ENCODE measurements at regions not wholly inside any gene's neighbourhood (a gene's known extent, or its start where the extent isn't known, plus 50 kb on each side); places are given as distances from the start of the nearest gene placed in this dataset.
"Not testable (repeated sequence)": the region's sequence is repeated elsewhere in the genome, so short reads cannot be mapped to it uniquely, and the experiment has no call there.

DNA sequence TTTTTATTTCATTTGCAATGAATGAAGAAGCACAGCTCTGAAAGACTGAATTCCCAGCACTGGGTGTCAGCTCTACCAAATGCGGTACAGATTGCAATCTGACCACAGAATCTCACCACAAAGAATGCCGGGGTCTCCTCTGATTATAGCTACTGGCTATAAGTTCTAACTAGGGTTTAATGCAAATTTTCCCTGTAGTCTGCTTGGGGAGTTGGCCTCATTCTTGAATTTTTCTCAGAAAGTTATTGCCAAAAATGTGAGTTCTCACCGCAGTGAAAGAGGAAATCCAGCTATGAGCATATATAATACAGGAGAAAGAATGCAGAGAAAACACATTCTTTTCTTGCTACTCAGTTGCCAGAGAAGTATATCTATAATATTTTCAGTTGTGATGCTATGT is 1255.7 kb upstream of the LRRTM3 start:
- Histone ChIP-seq H3K9me3 (no peaks in the 10 kb centered on the region), H3K4me1 (no peaks in the 10 kb centered on the region), H3K36me3 (no peaks in the 10 kb centered on the region), H3K27me3 (no peaks in the 10 kb centered on the region), H3K27ac (no peak overlapping the region), H3K4me3 (no peak overlapping the region)
- TF ChIP-seq POLR2A (IDR thresholded peaks at IDR 0.05), result no peak
- TF ChIP-seq, protein P1, sequence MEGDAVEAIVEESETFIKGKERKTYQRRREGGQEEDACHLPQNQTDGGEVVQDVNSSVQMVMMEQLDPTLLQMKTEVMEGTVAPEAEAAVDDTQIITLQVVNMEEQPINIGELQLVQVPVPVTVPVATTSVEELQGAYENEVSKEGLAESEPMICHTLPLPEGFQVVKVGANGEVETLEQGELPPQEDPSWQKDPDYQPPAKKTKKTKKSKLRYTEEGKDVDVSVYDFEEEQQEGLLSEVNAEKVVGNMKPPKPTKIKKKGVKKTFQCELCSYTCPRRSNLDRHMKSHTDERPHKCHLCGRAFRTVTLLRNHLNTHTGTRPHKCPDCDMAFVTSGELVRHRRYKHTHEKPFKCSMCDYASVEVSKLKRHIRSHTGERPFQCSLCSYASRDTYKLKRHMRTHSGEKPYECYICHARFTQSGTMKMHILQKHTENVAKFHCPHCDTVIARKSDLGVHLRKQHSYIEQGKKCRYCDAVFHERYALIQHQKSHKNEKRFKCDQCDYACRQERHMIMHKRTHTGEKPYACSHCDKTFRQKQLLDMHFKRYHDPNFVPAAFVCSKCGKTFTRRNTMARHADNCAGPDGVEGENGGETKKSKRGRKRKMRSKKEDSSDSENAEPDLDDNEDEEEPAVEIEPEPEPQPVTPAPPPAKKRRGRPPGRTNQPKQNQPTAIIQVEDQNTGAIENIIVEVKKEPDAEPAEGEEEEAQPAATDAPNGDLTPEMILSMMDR (IDR thresholded peaks at IDR 0.05), result no peak
- DNase-seq, result no peak

DNA sequence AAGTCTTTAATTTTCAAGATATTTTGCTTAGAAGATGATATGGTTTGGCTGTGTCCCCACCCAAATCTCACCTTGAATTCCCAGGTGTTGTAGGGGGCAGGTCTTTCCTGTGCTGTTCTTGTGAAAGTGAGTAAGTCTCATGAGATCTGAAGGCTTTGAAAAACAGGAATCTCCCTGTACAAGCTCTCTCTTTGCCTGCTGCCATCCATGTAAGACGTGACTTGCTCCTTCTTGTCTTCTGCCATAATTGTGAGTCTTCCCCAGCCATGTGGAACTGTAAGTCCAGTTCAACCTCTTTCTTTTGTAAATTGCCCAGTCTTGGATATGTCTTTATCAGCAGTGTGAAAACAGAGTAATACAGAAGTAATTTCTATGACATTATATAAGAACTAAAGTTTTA is 1255.2 kb upstream of the LRRTM3 start:
- H3K27me3 ChIP-seq, H3K9me3 ChIP-seq, H3K4me1 ChIP-seq, DNase-seq, H3K27ac ChIP-seq, H3K36me3 ChIP-seq, H3K4me3 ChIP-seq: not testable (repeated sequence)

DNA sequence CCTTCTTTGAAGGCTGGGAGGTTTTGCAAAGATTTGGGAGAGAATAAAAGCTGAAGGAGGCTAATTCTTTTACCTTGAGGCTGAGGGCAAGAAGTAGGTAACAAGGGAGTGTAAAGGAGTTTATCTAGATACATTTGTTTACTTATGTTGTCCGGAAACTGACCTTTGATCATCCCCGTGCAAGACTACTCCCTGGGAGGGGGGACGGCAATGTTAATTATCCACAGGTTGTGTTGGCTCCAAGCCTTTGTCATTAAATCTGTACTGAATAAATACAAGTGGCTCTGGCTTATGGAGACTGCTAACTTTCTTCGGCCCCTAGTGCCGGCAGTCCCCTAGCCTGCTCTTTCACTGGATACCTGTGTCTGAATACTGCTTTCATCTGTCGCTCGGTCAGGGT is 1250.6 kb upstream of the LRRTM3 start:
- DNase-seq, result peak in 1 of 3 donors; percentile 50
- H3K9me3 ChIP-seq, result no peaks in the 10 kb centered on the region

DNA sequence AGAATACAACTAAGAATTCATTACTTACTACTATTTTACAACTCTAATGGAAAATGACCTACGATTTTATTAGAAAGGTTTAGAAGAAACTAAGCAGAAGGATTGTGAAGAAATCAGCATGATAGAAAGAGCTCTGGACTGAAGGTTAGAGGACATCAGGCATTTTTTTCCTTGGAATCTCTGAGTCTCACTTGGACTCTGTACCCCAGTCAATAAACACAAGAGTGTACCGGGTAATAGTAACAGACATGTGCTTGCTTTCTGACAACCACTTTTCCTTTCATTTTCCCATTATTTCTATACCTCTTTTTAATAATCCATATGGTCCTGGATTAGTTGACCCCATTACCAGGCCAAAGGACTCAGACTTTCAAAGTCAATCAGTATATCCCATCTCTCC is 1240.9 kb upstream of the LRRTM3 start:
- no peaks in the 10 kb centered on the region for H3K4me1 ChIP-seq
- no peaks in the 10 kb centered on the region for H3K27me3 ChIP-seq
- no peak overlapping the region for H3K4me3 ChIP-seq
- DNase-seq, result no peak
- no peaks in the 10 kb centered on the region for H3K36me3 ChIP-seq
- TF ChIP-seq, protein P1 (IDR thresholded peaks at IDR 0.05), result no peak
- no peak for TF ChIP-seq POLR2A (IDR thresholded peaks at IDR 0.05)
- no peak overlapping the region for H3K27ac ChIP-seq
- no peaks in the 10 kb centered on the region for H3K9me3 ChIP-seq

More for the DNA sequence above, 1250.6 kb upstream of the LRRTM3 start:
- no peaks in the 10 kb centered on the region for H3K27me3 ChIP-seq
- H3K4me1 ChIP-seq, result no peaks in the 10 kb centered on the region
- TF ChIP-seq POLR2A (IDR thresholded peaks at IDR 0.05), result no peak
- TF ChIP-seq, protein P1 (IDR thresholded peaks at IDR 0.05), result no peak
- no peak overlapping the region for H3K4me3 ChIP-seq
- H3K36me3 ChIP-seq, result no peaks in the 10 kb centered on the region
- no peak overlapping the region for H3K27ac ChIP-seq

DNA sequence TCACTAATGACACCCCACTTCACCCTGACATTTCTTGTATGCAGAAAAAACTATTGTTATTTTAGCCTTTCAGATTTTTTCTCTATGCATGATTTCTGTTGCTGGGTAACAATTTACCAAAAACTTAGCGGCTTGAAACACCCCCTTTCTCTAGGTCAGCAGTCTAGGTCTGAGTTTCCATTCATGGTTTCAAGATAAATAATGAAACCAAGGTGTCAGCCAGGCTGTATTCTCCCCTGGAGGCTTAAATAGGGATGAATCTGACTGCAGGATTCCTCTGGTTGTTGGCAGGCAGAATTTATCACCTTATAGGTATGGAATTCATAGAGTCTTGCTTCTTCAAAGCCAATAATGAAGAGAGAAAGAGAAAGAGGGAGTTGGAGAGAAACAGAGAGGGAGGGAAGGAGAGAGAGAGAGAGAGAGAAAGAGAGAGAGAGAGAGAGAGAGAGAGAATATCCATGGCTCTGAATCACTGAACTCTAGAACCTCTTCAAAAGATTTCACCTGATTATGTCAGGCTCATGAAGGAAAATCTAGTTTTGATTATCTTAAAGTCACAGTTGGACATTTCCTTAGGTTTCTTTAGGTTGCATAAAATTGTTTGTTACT is 1224.6 kb upstream of the LRRTM3 start:
- no peak for TF ChIP-seq POLR2A (IDR thresholded peaks at IDR 0.05)
- TF ChIP-seq, protein P1 (IDR thresholded peaks at IDR 0.05), result no peak

DNA sequence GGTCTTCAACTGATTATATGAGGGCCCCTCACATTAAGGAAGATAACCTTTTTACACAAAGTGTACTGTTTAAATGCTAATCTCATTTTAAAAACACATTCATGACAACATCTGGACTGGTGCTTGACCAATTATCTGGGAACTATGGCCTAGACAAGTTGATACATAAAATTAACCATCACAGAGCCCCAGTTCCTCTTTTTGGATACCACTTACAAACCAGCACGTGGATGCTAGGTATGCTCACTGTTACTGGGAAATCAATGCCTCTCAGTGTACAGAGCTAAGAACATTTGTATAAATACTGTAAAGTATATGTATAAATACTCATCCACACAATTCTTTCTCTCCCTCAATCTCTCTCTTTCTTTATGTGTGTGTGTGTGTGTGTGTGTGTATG is 1217.8 kb upstream of the LRRTM3 start:
- Histone ChIP-seq H3K27ac (no peak overlapping the region), H3K4me3 (no peak overlapping the region), H3K27me3 (no peaks in the 10 kb centered on the region), H3K4me1 (no peaks in the 10 kb centered on the region), H3K36me3 (no peaks in the 10 kb centered on the region), H3K9me3 (no peaks in the 10 kb centered on the region)
- DNase-seq, result no peak
- TF ChIP-seq, protein P1 (IDR thresholded peaks at IDR 0.05), result no peak
- TF ChIP-seq POLR2A (IDR thresholded peaks at IDR 0.05), result no peak

More for the DNA sequence above, 1224.6 kb upstream of the LRRTM3 start:
- H3K4me1 ChIP-seq, result no peaks in the 10 kb centered on the region
- H3K36me3 ChIP-seq, result no peaks in the 10 kb centered on the region
- no peaks in the 10 kb centered on the region for H3K27me3 ChIP-seq
- H3K9me3 ChIP-seq, result no peaks in the 10 kb centered on the region
- no peak for DNase-seq
- H3K4me3 ChIP-seq, result no peak overlapping the region
- H3K27ac ChIP-seq, result no peak overlapping the region

Data from Peyer's patch (tissue), 4 donors.